Activated B cell treated with CpG ODN at 0.5 μM for 24 hours (primary cell): ENCODE measurements at regions not wholly inside any gene's neighbourhood (a gene's known extent, or its start where the extent isn't known, plus 50 kb on each side); places are given as distances from the start of the nearest gene placed in this dataset.
"Not testable (repeated sequence)": the region's sequence is repeated elsewhere in the genome, so short reads cannot be mapped to it uniquely, and the experiment has no call there.

Source experiments
- ATAC-seq: fragments of 200-7000 bp; cut with Tn5 transposase; one replicate; pipeline ENCODE4 v1.10.0; 2021; ENCODE audit warnings: low read depth, mild to moderate bottlenecking, moderate library complexity
- CTCF ChIA-PET: fragments of 350-600 bp; sonication (Branson Sonifier 250); formaldehyde crosslinking; loops from one replicate; lab custom pipeline; 2021; ENCODE audit warnings: antibody characterized with exemption; lab: Charles Lee
- POLR2A ChIA-PET: fragments of 350-600 bp; sonication (Branson Sonifier 250); formaldehyde crosslinking; loops from one replicate; lab custom pipeline; 2021; ENCODE audit warnings: antibody characterized with exemption; lab: Charles Lee
- DNase-seq: peaks from one replicate; pipeline ENCODE4 v3.0.0; 2022
- H3K27ac Mint-ChIP-seq: one replicate; pipeline ENCODE4 v1.8.0; 2020; ENCODE audit warnings: mixed read lengths
- H3K27me3 Mint-ChIP-seq: one replicate; pipeline ENCODE4 v1.8.0; 2021; ENCODE audit warnings: mixed read lengths
- H3K36me3 Mint-ChIP-seq: one replicate; pipeline ENCODE4 v1.8.0; 2021; ENCODE audit warnings: low read depth, mixed read lengths
- H3K4me1 Mint-ChIP-seq: one replicate; pipeline ENCODE4 v1.8.0; 2021; ENCODE audit warnings: mixed read lengths
- H3K4me3 Mint-ChIP-seq: one replicate; pipeline ENCODE4 v1.8.0; 2020; ENCODE audit warnings: mild to moderate bottlenecking, mixed read lengths
- H3K9me3 Mint-ChIP-seq: one replicate; pipeline ENCODE4 v1.8.0; 2020; ENCODE audit warnings: mixed read lengths
- intact Hi-C: fragments of 100-400 bp; cut with micrococcal nuclease; formaldehyde crosslinking; loops from one replicate; pipeline ENCODE4 v1.15.1; 2024
- TF ChIP-seq, protein P1 (sequence below): fragments of 200-600 bp; IDR thresholded peaks from one replicate; pipeline ENCODE4 v1.8.0; 2022; ENCODE audit warnings: antibody characterized with exemption, mild to moderate bottlenecking

DNA sequence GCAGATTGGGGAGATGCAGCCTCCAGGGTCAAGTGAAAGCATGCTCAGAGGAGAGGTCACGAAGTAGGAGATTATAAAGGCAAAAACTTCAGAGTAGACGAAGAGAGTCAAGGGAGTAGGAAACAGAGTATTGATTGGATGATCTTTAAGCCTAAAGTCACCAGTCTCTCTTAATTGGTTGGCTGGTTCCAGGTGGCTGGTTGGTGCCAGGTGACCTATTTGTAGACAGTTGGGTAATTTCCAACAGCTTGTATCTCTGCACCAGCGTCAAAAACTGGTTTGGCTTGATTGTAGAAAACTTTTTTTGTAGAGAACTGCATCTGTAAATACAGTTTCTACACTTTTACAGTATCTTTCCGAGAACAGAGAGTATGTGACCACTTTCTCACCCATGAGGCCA lies 75.7 kb upstream of the CCDC90B start:
- Mint-ChIP-seq H3K4me1 (no peaks in the 10 kb centered on the region), H3K27me3 (no peaks in the 10 kb centered on the region), H3K36me3 (no peaks in the 10 kb centered on the region), H3K27ac (no peak overlapping the region), H3K9me3 (no peaks in the 10 kb centered on the region), H3K4me3 (no peak overlapping the region)
- DNase-seq (no peak), ATAC-seq (no peak)
- intact Hi-C loops, result no loop called here
- ChIA-PET POLR2A (no interaction called here), CTCF (no interaction called here)
- TF ChIP-seq, protein P1, sequence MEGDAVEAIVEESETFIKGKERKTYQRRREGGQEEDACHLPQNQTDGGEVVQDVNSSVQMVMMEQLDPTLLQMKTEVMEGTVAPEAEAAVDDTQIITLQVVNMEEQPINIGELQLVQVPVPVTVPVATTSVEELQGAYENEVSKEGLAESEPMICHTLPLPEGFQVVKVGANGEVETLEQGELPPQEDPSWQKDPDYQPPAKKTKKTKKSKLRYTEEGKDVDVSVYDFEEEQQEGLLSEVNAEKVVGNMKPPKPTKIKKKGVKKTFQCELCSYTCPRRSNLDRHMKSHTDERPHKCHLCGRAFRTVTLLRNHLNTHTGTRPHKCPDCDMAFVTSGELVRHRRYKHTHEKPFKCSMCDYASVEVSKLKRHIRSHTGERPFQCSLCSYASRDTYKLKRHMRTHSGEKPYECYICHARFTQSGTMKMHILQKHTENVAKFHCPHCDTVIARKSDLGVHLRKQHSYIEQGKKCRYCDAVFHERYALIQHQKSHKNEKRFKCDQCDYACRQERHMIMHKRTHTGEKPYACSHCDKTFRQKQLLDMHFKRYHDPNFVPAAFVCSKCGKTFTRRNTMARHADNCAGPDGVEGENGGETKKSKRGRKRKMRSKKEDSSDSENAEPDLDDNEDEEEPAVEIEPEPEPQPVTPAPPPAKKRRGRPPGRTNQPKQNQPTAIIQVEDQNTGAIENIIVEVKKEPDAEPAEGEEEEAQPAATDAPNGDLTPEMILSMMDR, result no peak

DNA sequence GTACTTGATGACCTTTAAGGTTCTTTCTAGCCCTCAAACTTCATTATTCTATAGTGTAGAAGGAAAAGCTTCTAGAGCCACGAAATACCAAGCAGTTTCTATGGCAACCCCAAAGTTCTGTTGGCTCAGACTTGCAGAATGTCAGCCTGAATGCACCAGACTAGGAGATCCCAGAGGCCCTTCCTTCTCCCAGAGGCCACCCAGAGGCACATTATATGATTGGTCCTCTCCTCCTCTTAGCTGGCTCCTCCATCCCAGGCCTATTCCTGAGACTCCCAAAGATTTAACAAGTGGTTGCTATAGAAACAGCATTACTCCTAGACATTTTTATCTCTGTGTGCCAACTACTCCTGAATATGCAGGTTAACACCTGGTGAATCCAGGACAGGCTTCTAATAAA lies 69.2 kb upstream of the CCDC90B start:
- POLR2A ChIA-PET, result no interaction called here
- Mint-ChIP-seq H3K27ac (no peak overlapping the region), H3K36me3 (no peaks in the 10 kb centered on the region), H3K9me3 (peaks cover 2% of the 10 kb centered on the region), H3K4me3 (no peak overlapping the region), H3K4me1 (no peaks in the 10 kb centered on the region), H3K27me3 (peaks cover 5% of the 10 kb centered on the region)
- ATAC-seq (no peak), DNase-seq (no peak)
- TF ChIP-seq, protein P1, result no peak
- CTCF ChIA-PET, result interaction anchor here (1.2 kb wide), 1 partner anchor 461 kb away, joined by 3 read pairs; no protein-coding TSS in a partner anchor
- intact Hi-C loops, result no loop called here

DNA sequence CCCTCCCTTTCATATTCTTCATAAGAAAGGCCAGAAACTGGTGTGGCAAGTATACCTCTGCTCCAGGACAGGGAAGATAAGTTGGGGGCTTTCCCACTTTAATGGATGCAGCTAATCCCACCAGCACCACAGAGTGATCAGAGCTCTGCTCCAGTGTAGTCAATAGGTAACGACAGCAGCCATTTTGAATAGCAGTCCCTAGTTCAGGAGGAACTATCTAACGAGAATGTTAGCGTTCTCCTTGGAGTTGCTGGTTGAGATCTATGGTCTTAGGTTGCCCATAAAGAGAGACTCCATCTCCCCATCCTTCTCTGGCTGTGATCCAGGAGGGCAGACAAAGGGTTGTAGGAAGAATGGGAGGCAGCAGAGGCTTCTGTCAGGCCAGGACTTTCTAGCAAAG lies 64.0 kb upstream of the CCDC90B start:
- H3K36me3 Mint-ChIP-seq, result no peaks in the 10 kb centered on the region

DNA sequence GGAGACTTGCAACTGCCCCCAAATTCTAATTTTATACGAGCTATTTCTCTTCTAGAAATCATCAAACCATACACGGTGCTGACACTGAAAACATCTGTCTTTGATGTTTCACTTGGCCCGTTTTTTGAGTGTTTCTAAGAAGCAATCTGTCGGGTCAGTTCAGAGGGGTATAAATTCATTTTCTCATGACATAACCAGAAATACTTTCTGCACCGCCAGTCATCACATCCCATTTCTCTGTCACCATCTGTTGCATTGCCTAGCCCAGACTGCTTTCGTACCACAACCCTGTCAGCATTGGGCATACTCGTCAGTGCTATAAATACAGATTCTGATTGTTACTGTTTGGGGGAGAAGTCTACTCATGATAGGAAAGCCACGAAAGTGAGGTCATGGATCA lies 63.1 kb upstream of the CCDC90B start:
- POLR2A ChIA-PET, result no interaction called here
- H3K27ac Mint-ChIP-seq, result no peak overlapping the region
- ATAC-seq (no peak), DNase-seq (no peak)
- TF ChIP-seq, protein P1, result no peak
- H3K36me3 Mint-ChIP-seq, result no peaks in the 10 kb centered on the region
- peaks cover 10% of the 10 kb centered on the region for H3K27me3 Mint-ChIP-seq
- no peak overlapping the region for H3K4me3 Mint-ChIP-seq
- CTCF ChIA-PET, result no interaction called here
- H3K9me3 Mint-ChIP-seq, result peaks cover 2% of the 10 kb centered on the region
- no peaks in the 10 kb centered on the region for H3K4me1 Mint-ChIP-seq
- intact Hi-C loops, result no loop called here

More for the DNA sequence above, 64.0 kb upstream of the CCDC90B start:
- ATAC-seq (no peak), DNase-seq (no peak)
- no peak overlapping the region for H3K27ac Mint-ChIP-seq
- TF ChIP-seq, protein P1, result no peak
- no peaks in the 10 kb centered on the region for H3K4me1 Mint-ChIP-seq
- peaks cover 2% of the 10 kb centered on the region for H3K9me3 Mint-ChIP-seq
- CTCF ChIA-PET, result no interaction called here
- intact Hi-C loops, result no loop called here
- POLR2A ChIA-PET, result no interaction called here
- no peak overlapping the region for H3K4me3 Mint-ChIP-seq
- H3K27me3 Mint-ChIP-seq, result peaks cover 9% of the 10 kb centered on the region

DNA sequence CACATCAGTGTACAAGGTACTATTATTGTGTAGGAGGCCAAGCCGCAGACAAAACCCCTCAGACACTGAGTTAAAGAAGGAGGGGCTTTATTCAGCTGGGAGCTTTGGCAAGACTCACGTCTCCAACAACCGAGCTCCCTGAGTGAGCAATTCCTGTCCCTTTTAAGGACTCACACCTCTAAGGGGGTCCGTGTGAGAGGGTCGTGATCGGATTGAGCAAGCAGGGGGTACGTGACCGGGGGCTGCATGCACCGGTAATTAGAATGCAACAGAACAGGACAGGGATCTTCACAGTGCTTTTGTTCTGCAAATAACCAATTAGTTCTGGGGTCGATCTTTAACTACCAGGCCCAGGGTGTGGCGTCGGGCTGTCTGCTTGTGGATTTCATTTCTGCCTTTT lies 60.5 kb upstream of the CCDC90B start:
- ATAC-seq, H3K4me1 Mint-ChIP-seq, H3K36me3 Mint-ChIP-seq, DNase-seq, H3K4me3 Mint-ChIP-seq, POLR2A ChIA-PET, intact Hi-C loops, H3K27ac Mint-ChIP-seq, H3K9me3 Mint-ChIP-seq, CTCF ChIA-PET, H3K27me3 Mint-ChIP-seq: not testable (repeated sequence)

DNA sequence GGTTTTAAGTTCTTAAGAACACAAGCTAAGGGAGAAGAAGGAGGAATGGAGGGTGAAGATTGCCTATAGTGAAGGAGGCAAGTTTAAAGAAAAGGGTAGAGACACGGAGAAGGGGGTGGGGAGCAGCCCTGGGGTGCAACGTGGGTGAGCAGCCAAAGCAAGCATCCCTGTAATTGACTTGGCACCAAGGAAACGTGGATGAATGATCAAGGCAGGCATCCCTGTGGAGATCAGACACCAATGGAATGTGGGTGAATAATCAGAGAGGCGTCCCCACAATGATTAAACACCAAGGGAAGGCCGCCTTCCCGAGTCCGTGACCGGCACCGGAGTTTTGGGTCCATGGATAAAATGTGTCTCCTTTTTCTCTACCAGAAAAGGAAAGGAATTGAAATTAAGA lies 58.4 kb upstream of the CCDC90B start:
- intact Hi-C loops, POLR2A ChIA-PET, H3K36me3 Mint-ChIP-seq, H3K9me3 Mint-ChIP-seq, CTCF ChIA-PET, H3K4me1 Mint-ChIP-seq, H3K27ac Mint-ChIP-seq, H3K4me3 Mint-ChIP-seq, DNase-seq, H3K27me3 Mint-ChIP-seq, ATAC-seq: not testable (repeated sequence)
